Peyer's patch (tissue), 4 donors: ENCODE measurements at regions not wholly inside any gene's neighbourhood (a gene's known extent, or its start where the extent isn't known, plus 50 kb on each side); places are given as distances from the start of the nearest gene placed in this dataset.

Experiments used
- DNase-seq, 3 donors: peaks; one replicate each; pipeline ENCODE4 v3.0.0-alpha.2; 2017 to 2019
- H3K27ac ChIP-seq, 4 donors: fragments of 200-600 bp; sonication (generic); one replicate each; pipeline ENCODE4 v1.5.1; 2016 to 2019
- H3K27me3 ChIP-seq, 2 donors: fragments of 200-600 bp; sonication (generic); one replicate each; pipeline ENCODE4 v1.5.1; 2019
- H3K36me3 ChIP-seq, 3 donors: fragments of 200-600 bp; sonication (generic); one replicate each; pipeline ENCODE4 v1.5.1; 2016 to 2019
- H3K4me1 ChIP-seq, 4 donors: fragments of 200-600 bp; sonication (generic); one replicate each; pipeline ENCODE4 v1.5.1; 2016 to 2019
- H3K4me3 ChIP-seq, 4 donors: fragments of 200-600 bp; sonication (generic); 1 replicate in 3 of 4; 2 replicates in 1 of 4; pipeline ENCODE4 v1.5.1; 2016 to 2019; ENCODE audit warnings: mild to moderate bottlenecking in 1 of 4
- H3K9me3 ChIP-seq, 4 donors: fragments of 200-600 bp; sonication (generic); one replicate each; pipeline ENCODE4 v1.5.1; 2016 to 2019; ENCODE audit warnings: mild to moderate bottlenecking in 1 of 4
- POLR2A ChIP-seq, 2 donors: fragments of 450-650 bp; IDR thresholded peaks; one replicate each; pipeline ENCODE4 v1.5.1; 2017; ENCODE audit warnings: antibody characterized with exemption in 2 of 2, mild to moderate bottlenecking in 2 of 2, moderate library complexity in 2 of 2
- TF ChIP-seq, protein P1 (sequence below), 6 experiments: fragments of 450-650 bp in 4 of 6; fragments of 200-600 bp in 2 of 6; sonication (generic) in 1 of 6; IDR thresholded peaks; one replicate each; pipeline ENCODE4 v1.5.1; 2017 to 2019; ENCODE audit warnings: antibody characterized with exemption in 6 of 6, mild to moderate bottlenecking in 3 of 6, moderate library complexity in 1 of 6

DNA sequence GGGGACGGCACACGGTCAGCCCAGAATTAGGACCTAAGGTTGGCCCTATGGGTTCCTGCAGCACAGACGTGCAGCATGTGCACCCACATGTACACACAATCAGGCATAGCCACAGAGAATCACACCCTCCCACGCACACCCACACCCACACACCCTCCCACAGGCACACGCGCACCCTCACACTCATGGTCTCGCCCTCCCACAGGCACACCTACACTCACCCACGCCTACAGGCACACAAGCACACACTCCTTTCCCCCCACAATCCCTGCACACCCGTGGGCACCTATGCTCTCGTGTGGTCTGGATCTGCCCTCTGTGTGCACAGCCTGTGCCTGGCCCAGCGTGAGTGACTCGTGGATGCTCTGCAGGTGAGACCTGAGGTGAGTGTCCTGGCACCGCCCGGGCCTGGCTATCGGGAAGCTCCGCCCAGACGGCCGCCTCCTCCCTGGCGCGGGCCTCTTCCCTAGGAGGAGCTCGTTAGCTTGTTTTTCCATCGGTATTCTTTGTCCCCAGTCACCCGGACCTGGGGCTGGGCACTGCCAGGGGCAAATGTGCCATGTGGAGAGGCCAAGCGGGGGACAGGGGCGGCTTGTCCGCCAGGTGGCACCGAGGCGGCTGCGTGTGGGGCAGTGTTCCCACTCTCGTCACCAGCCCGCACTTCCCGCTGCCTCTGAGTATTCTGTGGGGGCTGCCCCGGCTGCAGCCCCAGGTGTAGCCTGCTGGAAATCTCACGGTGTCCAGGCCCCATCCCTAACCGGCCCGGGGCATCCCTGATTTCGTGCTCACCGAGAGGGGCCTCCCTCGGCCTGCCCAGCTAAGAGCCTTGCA, 110.2 kb upstream of the FAM20C start:
- Histone ChIP-seq H3K4me1 (no peaks in the 10 kb centered on the region), H3K4me3 (no peak overlapping the region), H3K27me3 (no peaks in the 10 kb centered on the region), H3K36me3 (no peaks in the 10 kb centered on the region), H3K27ac (no peak overlapping the region), H3K9me3 (no peaks in the 10 kb centered on the region)
- DNase-seq: peak in 2 of 3 donors; percentile 56 to 68
- no peak for TF ChIP-seq POLR2A (IDR thresholded peaks at IDR 0.05)
- TF ChIP-seq, protein P1, sequence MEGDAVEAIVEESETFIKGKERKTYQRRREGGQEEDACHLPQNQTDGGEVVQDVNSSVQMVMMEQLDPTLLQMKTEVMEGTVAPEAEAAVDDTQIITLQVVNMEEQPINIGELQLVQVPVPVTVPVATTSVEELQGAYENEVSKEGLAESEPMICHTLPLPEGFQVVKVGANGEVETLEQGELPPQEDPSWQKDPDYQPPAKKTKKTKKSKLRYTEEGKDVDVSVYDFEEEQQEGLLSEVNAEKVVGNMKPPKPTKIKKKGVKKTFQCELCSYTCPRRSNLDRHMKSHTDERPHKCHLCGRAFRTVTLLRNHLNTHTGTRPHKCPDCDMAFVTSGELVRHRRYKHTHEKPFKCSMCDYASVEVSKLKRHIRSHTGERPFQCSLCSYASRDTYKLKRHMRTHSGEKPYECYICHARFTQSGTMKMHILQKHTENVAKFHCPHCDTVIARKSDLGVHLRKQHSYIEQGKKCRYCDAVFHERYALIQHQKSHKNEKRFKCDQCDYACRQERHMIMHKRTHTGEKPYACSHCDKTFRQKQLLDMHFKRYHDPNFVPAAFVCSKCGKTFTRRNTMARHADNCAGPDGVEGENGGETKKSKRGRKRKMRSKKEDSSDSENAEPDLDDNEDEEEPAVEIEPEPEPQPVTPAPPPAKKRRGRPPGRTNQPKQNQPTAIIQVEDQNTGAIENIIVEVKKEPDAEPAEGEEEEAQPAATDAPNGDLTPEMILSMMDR (IDR thresholded peaks at IDR 0.05): peak in 1 of 6 experiments; percentile 7

DNA sequence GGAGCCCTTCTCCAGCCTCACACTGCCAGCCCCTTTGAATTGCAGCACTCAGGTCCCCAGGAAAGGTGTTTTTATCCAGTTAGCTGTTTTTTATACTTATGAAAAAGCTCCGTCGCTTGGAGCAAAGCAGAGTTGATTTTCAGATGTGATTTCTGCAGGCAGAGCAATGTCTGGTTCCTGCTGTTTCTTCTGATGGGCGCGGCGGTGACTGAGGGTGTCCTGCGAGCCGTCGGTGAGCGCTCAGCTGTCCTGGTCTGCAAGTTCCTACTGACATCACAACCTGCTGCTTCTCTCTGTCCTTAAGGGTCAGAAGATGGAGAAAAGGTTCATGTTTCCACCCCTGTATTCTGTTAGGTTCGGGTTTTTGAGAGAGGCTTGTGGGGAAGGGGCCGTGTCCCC, 109.6 kb upstream of the FAM20C start:
- no peaks in the 10 kb centered on the region for H3K9me3 ChIP-seq
- H3K27ac ChIP-seq: no peak overlapping the region
- DNase-seq: no peak
- no peaks in the 10 kb centered on the region for H3K36me3 ChIP-seq
- no peak overlapping the region for H3K4me3 ChIP-seq
- H3K4me1 ChIP-seq: no peaks in the 10 kb centered on the region
- H3K27me3 ChIP-seq: no peaks in the 10 kb centered on the region
- no peak for TF ChIP-seq POLR2A (IDR thresholded peaks at IDR 0.05)
- TF ChIP-seq, protein P1 (IDR thresholded peaks at IDR 0.05): no peak

DNA sequence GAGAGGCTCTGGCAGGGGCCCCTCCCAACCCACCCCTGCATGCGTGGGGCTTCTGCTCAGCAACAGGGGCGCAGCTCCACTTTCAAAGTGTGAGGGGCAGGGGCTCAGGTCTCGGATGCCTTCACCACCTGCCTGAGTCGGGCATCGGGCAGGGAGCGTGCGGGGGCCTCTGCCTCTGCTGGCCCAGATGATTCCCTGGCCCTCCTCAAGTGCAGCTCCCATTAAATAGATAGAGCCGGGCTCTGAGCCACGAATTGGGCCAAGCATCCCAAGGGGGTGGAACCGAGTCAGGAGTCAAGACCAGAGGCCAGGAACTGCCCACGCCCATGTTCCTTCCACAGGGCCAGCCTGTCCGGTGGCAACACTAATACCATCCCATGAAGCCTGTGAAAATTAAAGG, 108.9 kb upstream of the FAM20C start:
- Histone ChIP-seq H3K27ac (no peak overlapping the region), H3K4me1 (peaks cover 0 to 2% (median 0%) of the 10 kb centered on the region in 4 donors), H3K4me3 (no peak overlapping the region), H3K9me3 (no peaks in the 10 kb centered on the region), H3K27me3 (no peaks in the 10 kb centered on the region), H3K36me3 (no peaks in the 10 kb centered on the region)
- TF ChIP-seq, protein P1 (IDR thresholded peaks at IDR 0.05): no peak
- no peak for TF ChIP-seq POLR2A (IDR thresholded peaks at IDR 0.05)
- DNase-seq: peak in 1 of 3 donors; percentile 42

DNA sequence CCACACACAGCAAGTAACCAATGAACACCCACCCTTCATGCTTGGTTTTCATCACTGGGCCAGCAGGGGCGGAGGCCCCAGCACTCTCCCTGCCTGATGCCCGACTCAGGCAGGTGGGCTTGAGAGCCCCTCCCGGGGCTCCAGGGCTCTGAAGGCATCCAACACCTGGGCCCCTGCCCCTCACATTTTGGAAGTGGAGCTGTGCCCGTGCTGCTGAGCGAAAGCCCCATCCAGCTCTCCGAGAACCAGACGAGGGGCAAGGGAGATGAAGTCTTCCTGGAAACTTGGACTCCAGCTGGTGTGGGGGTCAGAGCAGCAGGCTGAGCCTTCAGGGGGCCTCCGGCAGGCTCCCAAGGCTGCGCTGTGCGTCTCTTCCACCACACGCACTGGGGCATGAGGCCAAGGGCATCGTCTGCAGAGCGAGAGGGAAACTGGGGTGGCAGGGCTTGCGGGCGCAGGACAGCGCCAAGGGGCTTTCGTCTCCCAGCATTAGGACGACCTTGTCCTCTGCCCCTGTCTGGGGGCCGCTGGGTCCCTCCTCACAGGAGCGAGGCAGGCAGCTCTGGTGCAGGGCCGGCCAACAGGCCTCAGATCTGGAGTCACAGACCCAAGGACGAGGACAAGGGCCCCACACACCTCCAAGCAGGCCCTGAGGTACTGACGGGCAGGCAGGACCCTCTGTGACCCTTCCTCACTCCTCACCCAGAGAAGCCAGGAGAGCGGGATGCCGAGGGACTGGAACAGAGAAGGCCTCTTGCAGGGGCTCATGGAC, 108.3 kb upstream of the FAM20C start:
- Histone ChIP-seq H3K36me3 (no peaks in the 10 kb centered on the region), H3K27me3 (no peaks in the 10 kb centered on the region), H3K4me3 (no peak overlapping the region), H3K9me3 (no peaks in the 10 kb centered on the region), H3K27ac (no peak overlapping the region), H3K4me1 (peaks cover 0 to 8% (median 0%) of the 10 kb centered on the region in 4 donors)
- TF ChIP-seq, protein P1 (IDR thresholded peaks at IDR 0.05): no peak
- no peak for TF ChIP-seq POLR2A (IDR thresholded peaks at IDR 0.05)
- DNase-seq: peak in 1 of 3 donors; percentile 37

DNA sequence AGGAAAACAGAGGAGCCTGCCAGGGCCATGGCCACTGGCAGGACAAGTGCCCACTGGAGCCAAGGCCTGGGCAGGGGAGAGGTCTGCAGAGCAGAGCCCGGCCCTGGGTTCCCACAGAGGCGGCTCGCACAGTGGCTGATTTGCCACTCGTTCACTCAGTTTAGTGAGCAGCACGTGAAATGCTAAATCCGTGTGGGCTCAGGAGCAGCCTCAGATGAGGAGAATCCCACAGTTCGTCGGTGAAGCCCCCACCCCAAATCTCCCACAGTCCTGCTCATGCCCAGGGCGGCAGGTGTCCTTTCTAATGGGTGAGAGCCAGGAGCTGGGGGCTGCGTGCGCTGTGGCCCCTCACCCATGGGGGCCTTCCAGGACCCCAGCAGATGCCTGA, 107.7 kb upstream of the FAM20C start:
- DNase-seq: no peak
- peaks cover 0 to 14% (median 0%) of the 10 kb centered on the region in 4 donors for H3K4me1 ChIP-seq

More for the DNA sequence above, 107.7 kb upstream of the FAM20C start:
- H3K9me3 ChIP-seq: no peaks in the 10 kb centered on the region
- H3K27ac ChIP-seq: no peak overlapping the region
- no peak overlapping the region for H3K4me3 ChIP-seq
- no peaks in the 10 kb centered on the region for H3K27me3 ChIP-seq
- TF ChIP-seq POLR2A (IDR thresholded peaks at IDR 0.05): no peak
- TF ChIP-seq, protein P1 (IDR thresholded peaks at IDR 0.05): no peak
- H3K36me3 ChIP-seq: no peaks in the 10 kb centered on the region
